GM13976 (cell line): ENCODE measurements at regions not wholly inside any gene's neighbourhood (a gene's known extent, or its start where the extent isn't known, plus 50 kb on each side); places are given as distances from the start of the nearest gene placed in this dataset.

Experiments
- DNase-seq: peaks from one replicate; pipeline ENCODE4 v3.0.0; 2012; ENCODE audit warnings: low spot score
- in situ Hi-C: fragments of 300-500 bp; cut with MboI; formaldehyde crosslinking; loops from one replicate; pipeline ENCODE4 v1.12.0; 2022; ENCODE audit warnings: low sequenced_read_pairs, mixed read lengths, inconsistent platforms; ENCODE audit not compliant: unreplicated experiment
- TF ChIP-seq, protein P1 (sequence below): IDR thresholded peaks from 2 replicates; pipeline ENCODE4 v1.5.1; 2012; ENCODE audit warnings: borderline replicate concordance, mild to moderate bottlenecking; ENCODE audit not compliant: insufficient read depth; ENCODE audit errors: extremely low read depth, missing control alignments, control extremely low read depth

DNA sequence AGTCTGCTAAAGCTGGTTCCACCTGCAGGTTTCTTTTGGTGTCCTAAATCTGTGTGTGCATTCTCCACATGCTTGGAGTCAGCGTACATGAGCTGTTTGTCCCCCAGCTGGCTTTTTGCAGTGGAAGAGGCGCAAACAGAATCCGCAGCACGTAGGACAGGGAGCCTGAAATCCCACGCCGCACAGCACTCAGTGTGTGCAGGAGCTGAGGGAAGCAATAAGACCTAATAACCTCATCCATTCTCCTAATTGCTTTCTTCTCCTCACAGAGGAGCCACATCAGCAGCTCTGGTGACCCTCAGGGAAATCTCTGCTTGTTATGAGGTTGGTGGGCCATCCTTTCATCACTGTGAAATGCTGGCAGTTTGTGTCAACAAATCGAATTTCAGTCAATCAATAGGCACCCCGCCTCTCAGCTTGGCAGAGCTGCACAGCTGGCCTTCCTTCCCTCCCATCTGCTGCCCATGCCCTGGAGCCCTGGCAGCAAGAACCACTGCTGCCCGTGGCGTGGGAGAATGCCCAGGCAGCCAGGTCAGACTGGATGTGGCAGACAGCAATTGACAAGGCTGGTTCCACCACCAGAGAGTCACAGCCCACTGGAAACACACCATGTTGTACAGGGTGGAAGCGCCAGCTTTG, 136.7 kb downstream of the ZDHHC20 start:
- DNase-seq: no peak
- in situ Hi-C loops: no loop called here
- TF ChIP-seq, protein P1, sequence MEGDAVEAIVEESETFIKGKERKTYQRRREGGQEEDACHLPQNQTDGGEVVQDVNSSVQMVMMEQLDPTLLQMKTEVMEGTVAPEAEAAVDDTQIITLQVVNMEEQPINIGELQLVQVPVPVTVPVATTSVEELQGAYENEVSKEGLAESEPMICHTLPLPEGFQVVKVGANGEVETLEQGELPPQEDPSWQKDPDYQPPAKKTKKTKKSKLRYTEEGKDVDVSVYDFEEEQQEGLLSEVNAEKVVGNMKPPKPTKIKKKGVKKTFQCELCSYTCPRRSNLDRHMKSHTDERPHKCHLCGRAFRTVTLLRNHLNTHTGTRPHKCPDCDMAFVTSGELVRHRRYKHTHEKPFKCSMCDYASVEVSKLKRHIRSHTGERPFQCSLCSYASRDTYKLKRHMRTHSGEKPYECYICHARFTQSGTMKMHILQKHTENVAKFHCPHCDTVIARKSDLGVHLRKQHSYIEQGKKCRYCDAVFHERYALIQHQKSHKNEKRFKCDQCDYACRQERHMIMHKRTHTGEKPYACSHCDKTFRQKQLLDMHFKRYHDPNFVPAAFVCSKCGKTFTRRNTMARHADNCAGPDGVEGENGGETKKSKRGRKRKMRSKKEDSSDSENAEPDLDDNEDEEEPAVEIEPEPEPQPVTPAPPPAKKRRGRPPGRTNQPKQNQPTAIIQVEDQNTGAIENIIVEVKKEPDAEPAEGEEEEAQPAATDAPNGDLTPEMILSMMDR: no peak
